GM12878 (cell line): ENCODE measurements at regions not wholly inside any gene's neighbourhood (a gene's known extent, or its start where the extent isn't known, plus 50 kb on each side); places are given as distances from the start of the nearest gene placed in this dataset.

ENCODE experiments used
- ATAC-seq: fragments of 200-7000 bp; cut with Tn5 transposase; 3 replicates; pipeline ENCODE4 v1.9.1; 2020; ENCODE audit warnings: mild to moderate bottlenecking, moderate library complexity
- BruUV-seq: library from RNA; stranded (reverse); fragments of 400-500 nt; replicated peaks from 2 replicates; lab custom pipeline; 2021; lab: Mats Ljungman, UMichigan
- CTCF ChIA-PET: fragments of 300-600 bp; sonication (Branson Sonifier 250); formaldehyde crosslinking; extraction: SDS; loops from one replicate; lab custom pipeline; 2021; ENCODE audit warnings: inconsistent platforms; lab: Yijun Ruan, JAX
- POLR2A ChIA-PET: fragments of 350-600 bp; formaldehyde crosslinking; extraction: SDS; loops from one replicate; lab custom pipeline; 2021; ENCODE audit warnings: inconsistent platforms; lab: Charles Lee
- RAD21 ChIA-PET: fragments of 300-600 bp; sonication (Branson Sonifier 250); formaldehyde crosslinking; loops from one replicate; lab custom pipeline; 2023; ENCODE audit warnings: antibody characterized with exemption; ENCODE audit not compliant: unreplicated experiment; lab: Charles Lee
- SMC1A ChIA-PET: fragments of 300-600 bp; sonication (Branson Sonifier 250); formaldehyde crosslinking; loops from one replicate; lab custom pipeline; 2023; ENCODE audit not compliant: unreplicated experiment, uncharacterized antibody; lab: Charles Lee
- DNase-seq: peaks from one replicate; pipeline ENCODE4 v3.0.0-alpha.2; 2011; ENCODE audit warnings: low read depth, low spot score
- FAIRE-seq: peaks from 3 replicates; lab custom pipeline; 2011; peaks lifted over from hg19 to GRCh38; lab: Jason Lieb, UNC
- H2AFZ ChIP-seq: 2 replicates; pipeline ENCODE4 v1.6.0; 2011; ENCODE audit warnings: low read depth, low read length, control low read depth; ENCODE audit not compliant: control insufficient read depth
- H3K27ac ChIP-seq: 2 replicates; pipeline ENCODE4 v1.5.1; 2011; ENCODE audit warnings: control low read depth; ENCODE audit not compliant: control insufficient read depth, insufficient read depth
- H3K27me3 ChIP-seq, 2 experiments: replicated peaks in 1 of 2; 2 replicates each; pipeline versions ENCODE4 v1.6.0 to v1.6.1; 2011; ENCODE audit warnings: low read length in 1 of 2; ENCODE audit not compliant: control insufficient read depth in 2 of 2, insufficient read depth in 2 of 2
- H3K36me3 ChIP-seq, 2 experiments: 2 replicates each; pipeline ENCODE4 v1.5.1; 2011; ENCODE audit warnings: low read length in 1 of 2; ENCODE audit not compliant: control insufficient read depth in 2 of 2, insufficient read depth in 2 of 2
- H3K4me1 ChIP-seq: 2 replicates; pipeline ENCODE4 v1.6.1; 2011; ENCODE audit warnings: mild to moderate bottlenecking, low read length, moderate library complexity, mixed read lengths; ENCODE audit not compliant: control insufficient read depth, insufficient read depth
- H3K4me2 ChIP-seq: 2 replicates; pipeline ENCODE4 v1.6.0; 2011; ENCODE audit warnings: control low read depth; ENCODE audit not compliant: control insufficient read depth, insufficient read depth
- H3K4me3 ChIP-seq: fragments of 200-600 bp; sonication (generic); 2 replicates; pipeline ENCODE4 v1.5.1; 2016
- H3K79me2 ChIP-seq: 2 replicates; pipeline ENCODE4 v1.6.0; 2011; ENCODE audit warnings: low read length; ENCODE audit not compliant: control insufficient read depth, insufficient read depth
- H3K9ac ChIP-seq: 2 replicates; pipeline ENCODE4 v1.8.0; 2011; ENCODE audit warnings: low read length, control low read depth, mixed read lengths; ENCODE audit not compliant: control insufficient read depth, insufficient read depth
- H3K9me3 ChIP-seq: replicated peaks from 3 replicates; pipeline ENCODE4 v1.5.1; 2011; ENCODE audit warnings: mild to moderate bottlenecking, low read length; ENCODE audit not compliant: control insufficient read depth, insufficient read depth
- H4K20me1 ChIP-seq: 2 replicates; pipeline ENCODE4 v1.6.0; 2011; ENCODE audit not compliant: control insufficient read depth, insufficient read depth
- CBFB ChIP-seq: IDR thresholded peaks from 2 replicates; pipeline ENCODE4 v1.6.1; 2016; ENCODE audit warnings: antibody characterized with exemption, low read depth
- ETV6 ChIP-seq, 2 experiments: fragments of 450-650 bp in 1 of 2; IDR thresholded peaks in 1 of 2; conservative IDR thresholded peaks in 1 of 2; 2 replicates each; pipeline ENCODE4 v1.6.1; 2014; ENCODE audit warnings: antibody characterized with exemption in 1 of 2, borderline replicate concordance in 1 of 2, low read depth in 1 of 2, mild to moderate bottlenecking in 1 of 2, moderate library complexity in 1 of 2
- FOXK2 ChIP-seq: fragments of 450-650 bp; IDR thresholded peaks from 2 replicates; pipeline ENCODE4 v1.6.1; 2017; ENCODE audit warnings: mild to moderate bottlenecking, moderate library complexity
- IKZF2 ChIP-seq, 2 experiments: fragments of 450-650 bp; IDR thresholded peaks; 2 replicates each; pipeline ENCODE4 v1.6.1; 2017; ENCODE audit warnings: mild to moderate bottlenecking in 2 of 2, moderate library complexity in 2 of 2
- IRF4 ChIP-seq: IDR thresholded peaks from 2 replicates; pipeline ENCODE4 v1.6.1; 2011; ENCODE audit warnings: low read depth, low read length
- POLR2AphosphoS5 ChIP-seq: IDR thresholded peaks from 2 replicates; pipeline ENCODE4 v1.6.1; 2011; ENCODE audit warnings: mild to moderate bottlenecking, low read length, inconsistent platforms
- RCOR1 ChIP-seq: conservative IDR thresholded peaks from 2 replicates; pipeline ENCODE4 v1.6.1; 2012; ENCODE audit warnings: low read depth, low read length, improper control_type of control experiment
- RFX5 ChIP-seq: IDR thresholded peaks from 2 replicates; pipeline ENCODE4 v1.6.1; 2011; ENCODE audit warnings: low read depth, low read length, improper control_type of control experiment
- SPI1 ChIP-seq: IDR thresholded peaks from 2 replicates; pipeline ENCODE4 v1.6.1; 2011; ENCODE audit warnings: low read depth, mild to moderate bottlenecking, low read length, moderate library complexity, borderline replicate concordance; ENCODE audit not compliant: insufficient read depth
- STAT3 ChIP-seq: IDR thresholded peaks from 2 replicates; pipeline ENCODE4 v1.6.1; 2011; ENCODE audit warnings: low read depth, low read length, improper control_type of control experiment
- ZBED1 ChIP-seq: IDR thresholded peaks from 2 replicates; pipeline ENCODE4 v1.6.1; 2016; ENCODE audit warnings: borderline replicate concordance
- WGBS: methylation state at CpG from one replicate; pipeline ENCODE4 v1.1.6; 2016; ENCODE audit warnings: low lambda C conversion rate; ENCODE audit not compliant: insufficient replicate concordance, insufficient coverage; ENCODE audit errors: missing lambda C conversion rate; 5-methylcytosine and 5-hydroxymethylcytosine counted together
- in situ Hi-C: fragments of 300-500 bp; cut with MboI; formaldehyde crosslinking; loops from 9 replicates; pipeline ENCODE4 v1.14.3; 2018; ENCODE audit warnings: mixed read lengths
- intact Hi-C: fragments of 100-400 bp; cut with micrococcal nuclease; formaldehyde crosslinking; loops from one replicate; pipeline ENCODE4 v1.14.2; 2022; ENCODE audit not compliant: unreplicated experiment
- TF ChIP-seq, protein P1 (sequence below), 3 experiments: IDR thresholded peaks in 2 of 3; conservative IDR thresholded peaks in 1 of 3; 2 replicates each; pipeline ENCODE4 v1.5.1; 2011; ENCODE audit warnings: low read depth in 3 of 3, low read length in 3 of 3, mild to moderate bottlenecking in 3 of 3, control low read depth in 2 of 3, moderate library complexity in 2 of 3, inconsistent platforms in 1 of 3, mixed read lengths in 1 of 3; ENCODE audit not compliant: control insufficient read depth in 2 of 3, insufficient read depth in 1 of 3; ENCODE audit errors: extremely low read depth in 1 of 3

- Histone ChIP-seq H3K9me3 (no peaks in the 10 kb centered on the region; the same call in 2 of the 3 replicates), H4K20me1 (no peaks in the 10 kb centered on the region), H3K27ac (no peak overlapping the region), H3K4me2 (no peak overlapping the region), H3K4me1 (no peaks in the 10 kb centered on the region), H3K4me3 (no peak overlapping the region), H2AFZ (no peak overlapping the region), H3K27me3 (no peaks in the 10 kb centered on the region), H3K79me2 (no peaks in the 10 kb centered on the region), H3K36me3 (no peaks in the 10 kb centered on the region), H3K9ac (no peak overlapping the region)
- TF ChIP-seq ZBED1 (no peak), CBFB (no peak), STAT3 (no peak), ETV6 (conservative IDR thresholded peaks at IDR 0.05 in 1 of 2, IDR thresholded peaks at IDR 0.05 in 1 of 2; ENCODE audit: borderline replicate concordance in 1 of 2, low read depth in 1 of 2) (no peak)
- 63% methylated on average over 9 of the region's 9 CpGs for WGBS
- ATAC-seq (no peak), DNase-seq (no peak), FAIRE-seq (no peak)
- CTCF ChIA-PET: no interaction called here
- intact Hi-C loops: no loop called here
- in situ Hi-C loops: no loop called here
- SMC1A ChIA-PET: no interaction called here
- no TSS peak for BruUV-seq
- RAD21 ChIA-PET: no interaction called here
- POLR2A ChIA-PET: no interaction called here
Measured at GRCh38 chr6:169956580-169956979, 205.2 kb downstream of the ERMARD start.

DNA sequence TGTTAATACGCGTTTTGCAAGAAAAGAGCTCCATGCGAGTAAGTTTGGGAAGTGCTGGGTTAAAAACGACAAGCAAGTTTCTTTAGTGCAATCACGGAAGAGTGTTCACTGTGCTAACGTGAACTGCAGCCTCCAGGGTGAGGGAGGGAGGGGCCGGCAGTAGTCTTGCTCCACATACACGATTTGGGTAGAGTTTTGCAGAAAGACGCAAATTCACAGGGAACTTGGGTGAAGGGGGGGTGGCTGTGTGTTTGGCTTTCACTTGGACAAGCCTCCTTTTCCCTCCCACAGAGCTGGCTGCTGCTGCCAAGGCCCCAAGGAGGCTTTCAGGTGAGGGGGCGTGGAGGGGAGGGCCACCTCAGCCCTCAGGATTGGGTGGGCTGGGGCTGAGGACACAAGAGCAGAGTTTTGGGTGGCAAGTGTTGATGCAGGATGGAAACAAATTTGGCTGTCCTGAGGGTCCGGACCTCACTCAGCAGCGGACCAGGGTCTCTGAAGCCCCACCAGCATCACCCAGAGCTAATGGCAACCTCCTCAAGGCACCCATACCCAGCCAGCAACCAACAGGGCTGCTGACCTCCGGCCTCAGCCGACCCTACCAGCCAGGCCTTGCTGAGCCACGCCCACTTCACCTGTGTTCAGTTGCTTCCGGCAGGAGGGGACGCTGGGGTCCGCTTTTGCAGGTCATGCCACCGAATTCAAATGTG lies 204.5 kb downstream of the ERMARD start:
- no peak for FAIRE-seq
- Histone ChIP-seq H3K9ac (no peak overlapping the region), H2AFZ (no peak overlapping the region), H3K79me2 (no peaks in the 10 kb centered on the region), H3K4me3 (no peak overlapping the region), H3K27me3 (no peaks in the 10 kb centered on the region), H3K36me3 (no peaks in the 10 kb centered on the region), H3K9me3 (no peaks in the 10 kb centered on the region; the same call in 2 of the 3 replicates), H3K27ac (no peak overlapping the region), H4K20me1 (no peaks in the 10 kb centered on the region), H3K4me1 (no peaks in the 10 kb centered on the region), H3K4me2 (no peak overlapping the region)
- ATAC-seq: no peak
- 57% methylated on average over 19 of the region's 19 CpGs for WGBS
- RAD21 ChIA-PET: no interaction called here
- DNase-seq: no peak
- no TSS peak for BruUV-seq
- CTCF ChIA-PET: no interaction called here
- POLR2A ChIA-PET: no interaction called here
- intact Hi-C loops: no loop called here
- SMC1A ChIA-PET: no interaction called here
- in situ Hi-C loops: no loop called here
- TF ChIP-seq, protein P1, sequence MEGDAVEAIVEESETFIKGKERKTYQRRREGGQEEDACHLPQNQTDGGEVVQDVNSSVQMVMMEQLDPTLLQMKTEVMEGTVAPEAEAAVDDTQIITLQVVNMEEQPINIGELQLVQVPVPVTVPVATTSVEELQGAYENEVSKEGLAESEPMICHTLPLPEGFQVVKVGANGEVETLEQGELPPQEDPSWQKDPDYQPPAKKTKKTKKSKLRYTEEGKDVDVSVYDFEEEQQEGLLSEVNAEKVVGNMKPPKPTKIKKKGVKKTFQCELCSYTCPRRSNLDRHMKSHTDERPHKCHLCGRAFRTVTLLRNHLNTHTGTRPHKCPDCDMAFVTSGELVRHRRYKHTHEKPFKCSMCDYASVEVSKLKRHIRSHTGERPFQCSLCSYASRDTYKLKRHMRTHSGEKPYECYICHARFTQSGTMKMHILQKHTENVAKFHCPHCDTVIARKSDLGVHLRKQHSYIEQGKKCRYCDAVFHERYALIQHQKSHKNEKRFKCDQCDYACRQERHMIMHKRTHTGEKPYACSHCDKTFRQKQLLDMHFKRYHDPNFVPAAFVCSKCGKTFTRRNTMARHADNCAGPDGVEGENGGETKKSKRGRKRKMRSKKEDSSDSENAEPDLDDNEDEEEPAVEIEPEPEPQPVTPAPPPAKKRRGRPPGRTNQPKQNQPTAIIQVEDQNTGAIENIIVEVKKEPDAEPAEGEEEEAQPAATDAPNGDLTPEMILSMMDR (IDR thresholded peaks at IDR 0.05 in 2 of 3, conservative IDR thresholded peaks at IDR 0.05 in 1 of 3; ENCODE audit: control insufficient read depth in 2 of 3, extremely low read depth in 1 of 3, insufficient read depth in 1 of 3, low read depth in 3 of 3, low read length in 3 of 3): no peak
- no peak for TF ChIP-seq IRF4
- no peak for TF ChIP-seq POLR2AphosphoS5
- TF ChIP-seq RCOR1: no peak
- TF ChIP-seq IKZF2 (IDR thresholded peaks at IDR 0.05): no peak
- TF ChIP-seq SPI1: no peak
- no peak for TF ChIP-seq RFX5
- TF ChIP-seq FOXK2: no peak
